GM21367 (cell line): ENCODE measurements at regions not wholly inside any gene's neighbourhood (a gene's known extent, or its start where the extent isn't known, plus 50 kb on each side); places are given as distances from the start of the nearest gene placed in this dataset.

Source experiments
- ATAC-seq: cut with Tn5 transposase; IDR thresholded peaks from one replicate; pipeline ENCODE4 v1.9.1; 2021; ENCODE audit not compliant: unreplicated experiment

- no peak for ATAC-seq
Observed at GRCh38 chr1:4944911-4945310, 290.5 kb downstream of the AJAP1 start.

- no peak for ATAC-seq
Observed at GRCh38 chr1:4944072-4944471, 289.7 kb downstream of the AJAP1 start.

GRCh38 chr1:4939266-4939665 lies 284.9 kb downstream of the AJAP1 start:
- no peak for ATAC-seq

GRCh38 chr1:4937876-4938534 lies 283.6 kb downstream of the AJAP1 start:
- ATAC-seq, result no peak

- no peak for ATAC-seq
Observed at GRCh38 chr1:4935807-4936206, 281.4 kb downstream of the AJAP1 start.

- ATAC-seq, result no peak
Observed at GRCh38 chr1:4933232-4933631, 278.8 kb downstream of the AJAP1 start.

GRCh38 chr1:4932311-4933030 lies 278.1 kb downstream of the AJAP1 start:
- ATAC-seq, result no peak

GRCh38 chr1:4931486-4931885 lies 277.1 kb downstream of the AJAP1 start:
- no peak for ATAC-seq

GRCh38 chr1:4928186-4928585 lies 273.8 kb downstream of the AJAP1 start:
- no peak for ATAC-seq

- no peak for ATAC-seq
Observed at GRCh38 chr1:4924356-4924755, 269.9 kb downstream of the AJAP1 start.

- ATAC-seq, result no peak
Observed at GRCh38 chr1:4916610-4917009, 262.2 kb downstream of the AJAP1 start.

- ATAC-seq, result no peak
Observed at GRCh38 chr1:4915154-4915553, 260.7 kb downstream of the AJAP1 start.

GRCh38 chr1:4908486-4908885 lies 254.1 kb downstream of the AJAP1 start:
- no peak for ATAC-seq

GRCh38 chr1:4894566-4894965 lies 240.2 kb downstream of the AJAP1 start:
- ATAC-seq, result no peak

GRCh38 chr1:4880626-4881025 lies 226.2 kb downstream of the AJAP1 start:
- no peak for ATAC-seq

GRCh38 chr1:4877426-4877825 lies 223.0 kb downstream of the AJAP1 start:
- no peak for ATAC-seq

GRCh38 chr1:4871373-4871772 lies 217.0 kb downstream of the AJAP1 start:
- ATAC-seq, result no peak

- ATAC-seq, result no peak
Observed at GRCh38 chr1:4868521-4868920, 214.1 kb downstream of the AJAP1 start.

GRCh38 chr1:4856396-4856795 lies 202.0 kb downstream of the AJAP1 start:
- ATAC-seq, result no peak

- ATAC-seq, result no peak
Observed at GRCh38 chr1:4854367-4854766, 200.0 kb downstream of the AJAP1 start.

- no peak for ATAC-seq
Observed at GRCh38 chr1:4853904-4854303, 199.5 kb downstream of the AJAP1 start.

- no peak for ATAC-seq
Observed at GRCh38 chr1:4851385-4852065, 197.1 kb downstream of the AJAP1 start.
